ENCODE measurements at regions not wholly inside any gene's neighbourhood (a gene's known extent, or its start where the extent isn't known, plus 50 kb on each side); places are given as distances from the start of the nearest gene placed in this dataset.

- TF ChIP-seq BHLHE40 (IDR thresholded peaks at IDR 0.05; ENCODE audit: borderline replicate concordance): no peak
- TF ChIP-seq PKNOX1 (IDR thresholded peaks at IDR 0.05): no peak
- no peak for TF ChIP-seq FOXA1 (IDR thresholded peaks at IDR 0.05)
- no peak for TF ChIP-seq ELF4 (IDR thresholded peaks at IDR 0.05)
Measured at GRCh38 chrX:10310511-10310910, 153.7 kb downstream of the CLCN4 start.

Measured in HEK293T (cell line).